Esophagus squamous epithelium (tissue), 4 donors: ENCODE measurements at regions not wholly inside any gene's neighbourhood (a gene's known extent, or its start where the extent isn't known, plus 50 kb on each side); places are given as distances from the start of the nearest gene placed in this dataset.

Experiments used
- CTCF ChIP-seq, 6 experiments: fragments of 450-650 bp in 4 of 6; fragments of 200-600 bp in 2 of 6; sonication (generic) in 2 of 6; IDR thresholded peaks; one replicate each; pipeline ENCODE4 v1.5.1; 2016 to 2019; ENCODE audit warnings: antibody characterized with exemption in 6 of 6, mild to moderate bottlenecking in 4 of 6, moderate library complexity in 4 of 6
- POLR2A ChIP-seq, 4 donors: fragments of 450-650 bp; IDR thresholded peaks; one replicate each; pipeline ENCODE4 v1.6.1; 2017; ENCODE audit warnings: antibody characterized with exemption in 4 of 4, mild to moderate bottlenecking in 4 of 4, moderate library complexity in 3 of 4

- no peak for TF ChIP-seq CTCF (IDR thresholded peaks at IDR 0.05)
- no peak for TF ChIP-seq POLR2A (IDR thresholded peaks at IDR 0.05)
Measured at GRCh38 chr1:228849011-228849541, 113.8 kb downstream of the RHOU start.
